Esophagus mucosa (tissue), 1 donor: ENCODE measurements at regions not wholly inside any gene's neighbourhood (a gene's known extent, or its start where the extent isn't known, plus 50 kb on each side); places are given as distances from the start of the nearest gene placed in this dataset.
"Not testable (repeated sequence)": the region's sequence is repeated elsewhere in the genome, so short reads cannot be mapped to it uniquely, and the experiment has no call there.

ENCODE experiments used
- ATAC-seq: fragments of 200-7000 bp; cut with Tn5 transposase; one replicate; pipeline ENCODE4 v1.9.1; 2020
- donor health status: DM: yes; HTN: yes; CAD: no.

GRCh38 chr10:33101392-33101787 lies 143.4 kb upstream of the ITGB1 start:
- ATAC-seq: no peak

DNA sequence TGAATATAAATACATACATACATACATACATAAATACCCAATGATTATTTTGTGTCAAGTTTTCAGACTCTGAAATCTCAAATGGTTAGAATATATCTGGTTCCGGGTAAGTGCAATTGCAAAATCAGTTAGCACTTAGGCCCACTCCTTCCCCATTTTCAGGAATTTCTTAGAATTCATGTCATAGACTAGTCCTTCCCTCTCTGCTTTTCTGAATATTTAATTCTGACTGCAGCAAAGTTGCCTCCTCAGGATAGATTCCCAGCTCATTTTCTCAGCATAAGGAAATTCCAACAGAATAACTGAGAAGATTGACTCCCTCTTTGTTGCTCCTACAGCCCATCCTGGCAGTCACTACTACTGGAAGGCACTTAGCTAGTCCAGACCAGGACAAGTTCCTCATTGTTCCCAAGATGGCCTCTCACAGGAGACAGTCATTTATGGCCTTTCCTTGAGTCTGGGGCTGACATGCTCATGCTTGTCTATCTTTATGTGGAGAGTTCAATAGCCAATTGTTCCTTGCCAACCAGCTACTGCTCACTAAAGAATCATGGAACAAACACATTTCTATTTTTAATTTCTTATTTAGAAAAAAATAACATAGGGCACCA lies 142.9 kb upstream of the ITGB1 start:
- no peak for ATAC-seq

DNA sequence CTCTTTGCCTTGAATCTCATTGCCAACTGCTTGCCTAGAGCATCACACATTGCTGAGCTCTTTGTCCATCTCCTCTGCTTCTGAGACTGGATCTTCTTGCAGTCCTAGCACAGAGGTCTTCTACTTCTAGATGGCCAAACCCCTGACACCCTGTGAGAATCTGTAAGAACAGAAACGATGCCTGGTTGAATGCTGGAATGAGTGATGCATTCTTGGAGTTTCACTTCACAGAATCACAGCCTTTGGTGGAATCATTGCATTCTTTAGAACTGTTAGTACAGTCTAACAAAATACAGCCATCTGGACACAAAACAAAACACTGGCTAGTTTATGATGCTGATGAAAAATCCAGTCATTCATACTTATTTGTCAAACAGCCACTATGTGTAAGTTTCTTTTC lies 141.7 kb upstream of the ITGB1 start:
- no peak for ATAC-seq

GRCh38 chr10:33098951-33099663 lies 141.1 kb upstream of the ITGB1 start:
- no peak for ATAC-seq

- ATAC-seq: no peak
These were observed 138.1 kb upstream of the ITGB1 start for GRCh38 chr10:33095867-33096815.

GRCh38 chr10:33094263-33095051 lies 136.4 kb upstream of the ITGB1 start:
- no peak for ATAC-seq

GRCh38 chr10:33093362-33093761 lies 135.3 kb upstream of the ITGB1 start:
- ATAC-seq: no peak

DNA sequence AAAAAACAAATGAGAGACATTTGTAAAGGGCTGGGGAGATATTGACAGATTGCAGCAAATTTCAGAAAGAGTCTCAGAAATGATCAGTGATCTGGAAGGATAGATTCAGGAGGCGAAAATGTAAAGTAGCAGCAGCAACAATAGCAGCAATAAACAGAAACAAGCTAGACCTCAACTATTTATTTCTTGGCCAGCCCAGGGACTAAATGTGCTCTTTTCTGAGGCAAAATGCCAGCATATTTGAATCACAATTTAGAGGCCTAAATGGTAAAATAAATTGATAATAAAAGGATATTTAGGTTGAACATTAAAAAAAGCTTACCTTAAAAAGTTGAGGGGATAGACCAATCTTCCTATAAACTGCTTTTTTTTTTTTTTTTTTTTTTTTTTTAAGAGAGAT lies 134.6 kb upstream of the ITGB1 start:
- ATAC-seq: no peak

- ATAC-seq: no peak
These were observed 133.2 kb upstream of the ITGB1 start for GRCh38 chr10:33091201-33091600.

- no peak for ATAC-seq
These were observed 131.0 kb upstream of the ITGB1 start for GRCh38 chr10:33088990-33089389.

- no peak for ATAC-seq
These were observed 129.9 kb upstream of the ITGB1 start for GRCh38 chr10:33087922-33088321.

DNA sequence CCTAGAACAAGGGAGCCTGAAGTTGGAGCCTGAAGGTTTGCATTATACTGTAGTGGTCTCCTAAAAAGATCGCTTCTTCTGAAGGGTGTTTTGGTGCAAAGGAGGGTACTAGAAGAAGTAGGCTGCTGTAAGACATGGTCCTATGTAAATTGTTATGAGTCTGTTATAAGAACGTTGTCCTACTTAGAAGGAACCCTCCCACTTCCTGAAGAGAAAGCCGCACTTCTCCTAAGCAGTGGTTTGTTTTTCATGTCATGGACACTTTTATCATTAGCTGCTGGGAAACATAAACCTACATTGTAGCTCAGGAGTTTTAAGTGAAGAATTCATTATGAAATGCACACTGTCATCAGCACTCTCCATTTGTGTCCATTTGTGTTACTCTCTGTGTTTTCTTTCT lies 129.1 kb upstream of the ITGB1 start:
- no peak for ATAC-seq

- ATAC-seq: no peak
These were observed 128.1 kb upstream of the ITGB1 start for GRCh38 chr10:33086100-33086499.

- no peak for ATAC-seq
These were observed 127.3 kb upstream of the ITGB1 start for GRCh38 chr10:33085313-33085833.

- ATAC-seq: no peak
These were observed 126.4 kb upstream of the ITGB1 start for GRCh38 chr10:33084453-33084852.

DNA sequence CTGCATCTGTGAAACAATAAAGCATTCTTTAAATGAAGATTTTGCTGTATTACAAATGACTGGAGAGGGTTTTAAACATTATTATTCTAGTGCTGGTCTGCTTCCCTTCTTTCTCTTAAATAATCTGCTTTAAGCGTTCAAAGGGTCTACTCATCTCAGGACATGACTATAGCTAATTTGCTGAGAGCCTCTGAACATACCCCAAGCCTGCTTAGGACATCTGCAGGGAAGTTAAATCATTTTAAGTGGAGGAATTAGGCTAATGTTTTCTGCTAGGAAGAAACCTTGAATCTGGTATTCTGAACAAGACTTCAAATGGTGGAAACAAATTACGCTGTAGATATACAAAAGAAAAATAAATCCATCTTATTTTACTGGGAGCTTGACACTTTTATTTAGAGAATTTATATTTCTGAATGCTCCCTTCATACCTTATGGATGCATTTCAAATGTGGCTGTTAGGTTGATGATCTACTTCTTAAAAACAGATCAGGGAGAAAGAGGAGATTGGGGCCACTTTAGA lies 124.4 kb upstream of the ITGB1 start:
- no peak for ATAC-seq

GRCh38 chr10:33080467-33080866 lies 122.4 kb upstream of the ITGB1 start:
- ATAC-seq: not testable (repeated sequence)

GRCh38 chr10:33074443-33074842 lies 116.4 kb upstream of the ITGB1 start:
- no peak for ATAC-seq

DNA sequence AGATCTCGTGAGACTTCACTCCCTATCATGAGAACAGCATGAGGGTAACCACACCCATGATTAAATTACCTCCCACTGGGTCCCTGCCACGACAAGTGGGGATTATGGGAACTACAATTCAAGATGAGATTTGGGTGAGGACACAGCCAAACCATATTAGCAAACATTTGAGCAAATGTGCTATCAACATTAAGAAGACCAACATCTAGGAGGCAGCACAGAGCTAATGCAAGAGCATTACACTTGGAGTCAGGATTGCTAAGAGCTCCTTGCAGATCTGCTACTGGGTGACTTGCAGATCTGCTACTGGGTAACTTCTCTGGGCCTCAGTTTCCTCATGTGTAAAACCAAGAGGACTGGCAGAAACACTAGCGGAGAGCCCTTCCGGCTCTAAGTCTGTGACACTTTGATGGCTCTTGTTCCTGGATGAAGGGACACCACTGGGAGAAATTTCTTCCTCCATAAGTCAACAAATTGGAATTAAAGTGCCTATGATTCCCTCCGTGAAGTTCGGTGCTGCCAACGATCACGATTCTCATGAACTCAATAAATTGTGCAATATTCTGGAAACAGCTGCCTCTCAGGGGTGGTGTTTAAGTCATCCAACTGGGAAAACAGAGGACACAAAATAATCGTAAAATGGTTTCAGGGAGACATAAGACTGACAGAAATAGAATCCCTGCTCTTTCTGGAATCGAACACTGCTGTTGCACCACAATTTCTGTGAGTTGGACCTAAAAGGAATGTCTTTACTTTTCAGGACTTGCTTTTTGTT lies 115.8 kb upstream of the ITGB1 start:
- no peak for ATAC-seq

DNA sequence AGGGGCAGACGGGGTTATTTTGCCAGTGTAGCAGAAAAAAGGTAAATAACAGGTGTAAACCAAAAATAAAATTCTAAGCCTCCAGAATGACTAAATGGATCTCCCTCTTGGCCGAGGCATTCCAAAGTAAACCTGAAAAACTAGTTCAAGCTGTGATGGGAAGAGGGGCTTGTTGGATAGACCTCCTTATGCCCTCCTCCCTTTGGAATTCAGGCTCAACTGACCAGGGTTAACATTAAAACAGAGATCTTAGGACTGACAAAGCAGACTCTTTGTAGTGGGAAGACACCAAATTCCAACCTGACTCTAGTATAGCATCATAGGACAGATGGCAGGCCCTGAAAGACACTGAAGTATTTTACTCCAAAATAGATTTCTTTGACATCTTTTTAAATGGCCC lies 113.8 kb upstream of the ITGB1 start:
- ATAC-seq: no peak

- no peak for ATAC-seq
These were observed 112.1 kb upstream of the ITGB1 start for GRCh38 chr10:33070101-33070500.
